ENCODE measurements at regions not wholly inside any gene's neighbourhood (a gene's known extent, or its start where the extent isn't known, plus 50 kb on each side); places are given as distances from the start of the nearest gene placed in this dataset.

DNA sequence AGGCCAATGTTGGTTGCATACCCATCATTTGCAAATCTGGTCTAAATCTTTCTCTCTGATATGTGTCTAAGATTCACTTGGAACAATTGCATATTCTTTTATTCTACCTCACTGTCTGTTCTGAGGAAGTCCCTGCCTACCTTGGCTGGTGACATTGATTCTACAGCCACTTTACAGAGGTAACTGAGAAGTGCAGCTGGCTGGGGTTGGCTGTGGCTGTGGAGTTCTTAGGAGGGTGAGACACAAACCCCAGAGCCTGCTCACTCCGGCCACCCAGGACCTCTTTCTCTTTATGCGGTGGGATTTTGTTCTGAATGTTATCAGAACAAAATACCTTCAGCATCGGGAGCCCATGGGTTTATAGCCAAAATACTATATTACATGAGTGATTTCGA is 54.5 kb upstream of the IRS2 start:
- Histone ChIP-seq H3K36me3 (ENCODE audit: insufficient read depth) (no peaks in the 10 kb centered on the region), H3K79me2 (replicated peaks; ENCODE audit: insufficient read depth) (no peaks in the 10 kb centered on the region), H4K20me1 (replicated peaks; ENCODE audit: insufficient read depth) (no peaks in the 10 kb centered on the region), H3K27me3 (ENCODE audit: insufficient read depth) (no peaks in the 10 kb centered on the region), H3K4me2 (no peak overlapping the region), H3F3A (replicated peaks; ENCODE audit: low read depth) (no peaks in the 10 kb centered on the region), H2AFZ (no peak overlapping the region), H3K4me3 (no peak overlapping the region), H3K27ac (ENCODE audit: low read depth) (no peak overlapping the region), H3K9me2 (ENCODE audit: insufficient read depth) (no peaks in the 10 kb centered on the region), H3K4me1 (ENCODE audit: insufficient read depth) (peaks cover 5% of the 10 kb centered on the region)
- TF ChIP-seq EZH2 (IDR thresholded peaks at IDR 0.05; ENCODE audit: low read depth, unreplicated experiment) = no peak
- TF ChIP-seq JUNB (IDR thresholded peaks at IDR 0.05; ENCODE audit: unreplicated experiment) = no peak
- TF ChIP-seq ZNF114 (CRISPR knock-in tag; IDR thresholded peaks at IDR 0.05) = no peak
- TF ChIP-seq CREB1 (CRISPR knock-in tag; IDR thresholded peaks at IDR 0.05; ENCODE audit: low read depth) = no peak
- TF ChIP-seq, protein P1, sequence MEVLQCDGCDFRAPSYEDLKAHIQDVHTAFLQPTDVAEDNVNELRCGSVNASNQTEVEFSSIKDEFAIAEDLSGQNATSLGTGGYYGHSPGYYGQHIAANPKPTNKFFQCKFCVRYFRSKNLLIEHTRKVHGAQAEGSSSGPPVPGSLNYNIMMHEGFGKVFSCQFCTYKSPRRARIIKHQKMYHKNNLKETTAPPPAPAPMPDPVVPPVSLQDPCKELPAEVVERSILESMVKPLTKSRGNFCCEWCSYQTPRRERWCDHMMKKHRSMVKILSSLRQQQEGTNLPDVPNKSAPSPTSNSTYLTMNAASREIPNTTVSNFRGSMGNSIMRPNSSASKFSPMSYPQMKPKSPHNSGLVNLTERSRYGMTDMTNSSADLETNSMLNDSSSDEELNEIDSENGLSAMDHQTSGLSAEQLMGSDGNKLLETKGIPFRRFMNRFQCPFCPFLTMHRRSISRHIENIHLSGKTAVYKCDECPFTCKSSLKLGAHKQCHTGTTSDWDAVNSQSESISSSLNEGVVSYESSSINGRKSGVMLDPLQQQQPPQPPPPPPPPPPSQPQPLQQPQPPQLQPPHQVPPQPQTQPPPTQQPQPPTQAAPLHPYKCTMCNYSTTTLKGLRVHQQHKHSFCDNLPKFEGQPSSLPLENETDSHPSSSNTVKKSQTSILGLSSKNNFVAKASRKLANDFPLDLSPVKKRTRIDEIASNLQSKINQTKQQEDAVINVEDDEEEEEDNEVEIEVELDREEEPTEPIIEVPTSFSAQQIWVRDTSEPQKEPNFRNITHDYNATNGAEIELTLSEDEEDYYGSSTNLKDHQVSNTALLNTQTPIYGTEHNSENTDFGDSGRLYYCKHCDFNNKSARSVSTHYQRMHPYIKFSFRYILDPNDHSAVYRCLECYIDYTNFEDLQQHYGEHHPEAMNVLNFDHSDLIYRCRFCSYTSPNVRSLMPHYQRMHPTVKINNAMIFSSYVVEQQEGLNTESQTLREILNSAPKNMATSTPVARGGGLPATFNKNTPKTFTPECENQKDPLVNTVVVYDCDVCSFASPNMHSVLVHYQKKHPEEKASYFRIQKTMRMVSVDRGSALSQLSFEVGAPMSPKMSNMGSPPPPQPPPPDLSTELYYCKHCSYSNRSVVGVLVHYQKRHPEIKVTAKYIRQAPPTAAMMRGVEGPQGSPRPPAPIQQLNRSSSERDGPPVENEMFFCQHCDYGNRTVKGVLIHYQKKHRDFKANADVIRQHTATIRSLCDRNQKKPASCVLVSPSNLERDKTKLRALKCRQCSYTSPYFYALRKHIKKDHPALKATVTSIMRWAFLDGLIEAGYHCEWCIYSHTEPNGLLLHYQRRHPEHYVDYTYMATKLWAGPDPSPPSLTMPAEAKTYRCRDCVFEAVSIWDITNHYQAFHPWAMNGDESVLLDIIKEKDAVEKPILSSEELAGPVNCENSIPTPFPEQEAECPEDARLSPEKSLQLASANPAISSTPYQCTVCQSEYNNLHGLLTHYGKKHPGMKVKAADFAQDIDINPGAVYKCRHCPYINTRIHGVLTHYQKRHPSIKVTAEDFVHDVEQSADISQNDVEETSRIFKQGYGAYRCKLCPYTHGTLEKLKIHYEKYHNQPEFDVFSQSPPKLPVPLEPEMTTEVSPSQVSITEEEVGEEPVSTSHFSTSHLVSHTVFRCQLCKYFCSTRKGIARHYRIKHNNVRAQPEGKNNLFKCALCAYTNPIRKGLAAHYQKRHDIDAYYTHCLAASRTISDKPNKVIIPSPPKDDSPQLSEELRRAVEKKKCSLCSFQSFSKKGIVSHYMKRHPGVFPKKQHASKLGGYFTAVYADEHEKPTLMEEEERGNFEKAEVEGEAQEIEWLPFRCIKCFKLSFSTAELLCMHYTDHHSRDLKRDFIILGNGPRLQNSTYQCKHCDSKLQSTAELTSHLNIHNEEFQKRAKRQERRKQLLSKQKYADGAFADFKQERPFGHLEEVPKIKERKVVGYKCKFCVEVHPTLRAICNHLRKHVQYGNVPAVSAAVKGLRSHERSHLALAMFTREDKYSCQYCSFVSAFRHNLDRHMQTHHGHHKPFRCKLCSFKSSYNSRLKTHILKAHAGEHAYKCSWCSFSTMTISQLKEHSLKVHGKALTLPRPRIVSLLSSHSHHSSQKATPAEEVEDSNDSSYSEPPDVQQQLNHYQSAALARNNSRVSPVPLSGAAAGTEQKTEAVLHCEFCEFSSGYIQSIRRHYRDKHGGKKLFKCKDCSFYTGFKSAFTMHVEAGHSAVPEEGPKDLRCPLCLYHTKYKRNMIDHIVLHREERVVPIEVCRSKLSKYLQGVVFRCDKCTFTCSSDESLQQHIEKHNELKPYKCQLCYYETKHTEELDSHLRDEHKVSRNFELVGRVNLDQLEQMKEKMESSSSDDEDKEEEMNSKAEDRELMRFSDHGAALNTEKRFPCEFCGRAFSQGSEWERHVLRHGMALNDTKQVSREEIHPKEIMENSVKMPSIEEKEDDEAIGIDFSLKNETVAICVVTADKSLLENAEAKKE (CRISPR knock-in tag; IDR thresholded peaks at IDR 0.05) = no peak
- TF ChIP-seq, protein P2, sequence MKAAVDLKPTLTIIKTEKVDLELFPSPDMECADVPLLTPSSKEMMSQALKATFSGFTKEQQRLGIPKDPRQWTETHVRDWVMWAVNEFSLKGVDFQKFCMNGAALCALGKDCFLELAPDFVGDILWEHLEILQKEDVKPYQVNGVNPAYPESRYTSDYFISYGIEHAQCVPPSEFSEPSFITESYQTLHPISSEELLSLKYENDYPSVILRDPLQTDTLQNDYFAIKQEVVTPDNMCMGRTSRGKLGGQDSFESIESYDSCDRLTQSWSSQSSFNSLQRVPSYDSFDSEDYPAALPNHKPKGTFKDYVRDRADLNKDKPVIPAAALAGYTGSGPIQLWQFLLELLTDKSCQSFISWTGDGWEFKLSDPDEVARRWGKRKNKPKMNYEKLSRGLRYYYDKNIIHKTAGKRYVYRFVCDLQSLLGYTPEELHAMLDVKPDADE (IDR thresholded peaks at IDR 0.05) = no peak
- no peak for TF ChIP-seq POLR2AphosphoS5 (IDR thresholded peaks at IDR 0.05; ENCODE audit: low read depth)
- TF ChIP-seq NANOG (IDR thresholded peaks at IDR 0.05; ENCODE audit: borderline replicate concordance) = no peak
- TF ChIP-seq STAT1 (IDR thresholded peaks at IDR 0.05; ENCODE audit: unreplicated experiment) = no peak
- TF ChIP-seq EZH2phosphoT487 (IDR thresholded peaks at IDR 0.05; ENCODE audit: unreplicated experiment) = no peak
- no peak for TF ChIP-seq ZNF331 (CRISPR knock-in tag; IDR thresholded peaks at IDR 0.05; ENCODE audit: low read depth)
- TF ChIP-seq, protein P3, sequence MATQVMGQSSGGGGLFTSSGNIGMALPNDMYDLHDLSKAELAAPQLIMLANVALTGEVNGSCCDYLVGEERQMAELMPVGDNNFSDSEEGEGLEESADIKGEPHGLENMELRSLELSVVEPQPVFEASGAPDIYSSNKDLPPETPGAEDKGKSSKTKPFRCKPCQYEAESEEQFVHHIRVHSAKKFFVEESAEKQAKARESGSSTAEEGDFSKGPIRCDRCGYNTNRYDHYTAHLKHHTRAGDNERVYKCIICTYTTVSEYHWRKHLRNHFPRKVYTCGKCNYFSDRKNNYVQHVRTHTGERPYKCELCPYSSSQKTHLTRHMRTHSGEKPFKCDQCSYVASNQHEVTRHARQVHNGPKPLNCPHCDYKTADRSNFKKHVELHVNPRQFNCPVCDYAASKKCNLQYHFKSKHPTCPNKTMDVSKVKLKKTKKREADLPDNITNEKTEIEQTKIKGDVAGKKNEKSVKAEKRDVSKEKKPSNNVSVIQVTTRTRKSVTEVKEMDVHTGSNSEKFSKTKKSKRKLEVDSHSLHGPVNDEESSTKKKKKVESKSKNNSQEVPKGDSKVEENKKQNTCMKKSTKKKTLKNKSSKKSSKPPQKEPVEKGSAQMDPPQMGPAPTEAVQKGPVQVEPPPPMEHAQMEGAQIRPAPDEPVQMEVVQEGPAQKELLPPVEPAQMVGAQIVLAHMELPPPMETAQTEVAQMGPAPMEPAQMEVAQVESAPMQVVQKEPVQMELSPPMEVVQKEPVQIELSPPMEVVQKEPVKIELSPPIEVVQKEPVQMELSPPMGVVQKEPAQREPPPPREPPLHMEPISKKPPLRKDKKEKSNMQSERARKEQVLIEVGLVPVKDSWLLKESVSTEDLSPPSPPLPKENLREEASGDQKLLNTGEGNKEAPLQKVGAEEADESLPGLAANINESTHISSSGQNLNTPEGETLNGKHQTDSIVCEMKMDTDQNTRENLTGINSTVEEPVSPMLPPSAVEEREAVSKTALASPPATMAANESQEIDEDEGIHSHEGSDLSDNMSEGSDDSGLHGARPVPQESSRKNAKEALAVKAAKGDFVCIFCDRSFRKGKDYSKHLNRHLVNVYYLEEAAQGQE (IDR thresholded peaks at IDR 0.05; ENCODE audit: unreplicated experiment) = no peak
- TF ChIP-seq, protein P4, sequence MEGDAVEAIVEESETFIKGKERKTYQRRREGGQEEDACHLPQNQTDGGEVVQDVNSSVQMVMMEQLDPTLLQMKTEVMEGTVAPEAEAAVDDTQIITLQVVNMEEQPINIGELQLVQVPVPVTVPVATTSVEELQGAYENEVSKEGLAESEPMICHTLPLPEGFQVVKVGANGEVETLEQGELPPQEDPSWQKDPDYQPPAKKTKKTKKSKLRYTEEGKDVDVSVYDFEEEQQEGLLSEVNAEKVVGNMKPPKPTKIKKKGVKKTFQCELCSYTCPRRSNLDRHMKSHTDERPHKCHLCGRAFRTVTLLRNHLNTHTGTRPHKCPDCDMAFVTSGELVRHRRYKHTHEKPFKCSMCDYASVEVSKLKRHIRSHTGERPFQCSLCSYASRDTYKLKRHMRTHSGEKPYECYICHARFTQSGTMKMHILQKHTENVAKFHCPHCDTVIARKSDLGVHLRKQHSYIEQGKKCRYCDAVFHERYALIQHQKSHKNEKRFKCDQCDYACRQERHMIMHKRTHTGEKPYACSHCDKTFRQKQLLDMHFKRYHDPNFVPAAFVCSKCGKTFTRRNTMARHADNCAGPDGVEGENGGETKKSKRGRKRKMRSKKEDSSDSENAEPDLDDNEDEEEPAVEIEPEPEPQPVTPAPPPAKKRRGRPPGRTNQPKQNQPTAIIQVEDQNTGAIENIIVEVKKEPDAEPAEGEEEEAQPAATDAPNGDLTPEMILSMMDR (conservative IDR thresholded peaks at IDR 0.05; ENCODE audit: low read depth in 2 of 2) = no peak
- H3K27me3 Mint-ChIP-seq (ENCODE audit: insufficient read depth, low read depth, poor library complexity) = peaks cover 2% of the 10 kb centered on the region
- H3K27ac Mint-ChIP-seq = no peak overlapping the region
- H3K36me3 Mint-ChIP-seq (ENCODE audit: low read depth) = no peaks in the 10 kb centered on the region
- no peak overlapping the region for H3K4me3 Mint-ChIP-seq
- no peaks in the 10 kb centered on the region; the same call in 2 of the 3 replicates for H3K9me3 Mint-ChIP-seq
- ATAC-seq (no peak), DNase-seq (ENCODE audit: low spot score) (no peak)
- H3K4me1 Mint-ChIP-seq = peaks cover 4% of the 10 kb centered on the region; the same call in 2 of the 3 replicates
